ENCODE measurements at regions not wholly inside any gene's neighbourhood (a gene's known extent, or its start where the extent isn't known, plus 50 kb on each side); places are given as distances from the start of the nearest gene placed in this dataset.

DNA sequence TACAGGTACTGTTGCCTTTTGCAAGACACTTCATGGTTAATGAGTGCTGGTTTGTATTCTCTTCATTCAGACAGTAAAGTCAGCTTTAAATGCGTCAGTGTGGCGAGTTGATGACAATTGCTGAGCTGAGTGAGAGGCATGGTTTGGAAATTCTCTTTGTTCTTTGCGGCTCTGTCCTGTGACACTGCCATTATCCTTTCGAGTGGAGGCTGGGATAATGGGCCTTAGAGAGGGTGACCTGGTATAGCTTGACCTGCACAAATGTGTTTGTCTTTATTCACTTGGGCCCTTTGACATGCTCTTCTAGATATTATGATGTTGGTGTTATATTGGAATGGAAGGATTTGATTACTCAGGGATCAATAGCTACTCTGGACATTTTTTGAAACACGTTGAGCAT is 208.5 kb upstream of the FAT1 start:
- ATAC-seq (ENCODE audit: low read depth): no peak
- Mint-ChIP-seq H3K4me3 (no peak overlapping the region), H3K9me3 (ENCODE audit: insufficient read depth) (peaks cover 4% of the 10 kb centered on the region), H3K27me3 (no peaks in the 10 kb centered on the region), H3K27ac (no peak overlapping the region), H3K4me1 (no peaks in the 10 kb centered on the region)
- H3K4me3 ChIP-seq (ENCODE audit: control extremely low read depth in 1 of 5, extremely low read depth in 1 of 5, insufficient read depth in 1 of 5, low read depth in 2 of 5, low read length in 4 of 5): no peak overlapping the region
- no peaks in the 10 kb centered on the region for H3K36me3 ChIP-seq (replicated peaks in 1 of 2; ENCODE audit: control extremely low read depth in 1 of 2, control insufficient read depth in 1 of 2, extremely low read depth in 1 of 2, insufficient read depth in 2 of 2, low read length in 1 of 2)
- H3K79me2 ChIP-seq (ENCODE audit: control insufficient read depth, insufficient read depth, low read length): no peaks in the 10 kb centered on the region
- H3K4me2 ChIP-seq (replicated peaks; ENCODE audit: low read depth, low read length, poor library complexity, severe bottlenecking): no peak overlapping the region
- intact Hi-C loops (cut with micrococcal nuclease): no loop called here
- H3K27ac ChIP-seq (ENCODE audit: low read length in 2 of 2): no peak overlapping the region
- H3K9ac ChIP-seq (ENCODE audit: low read length): no peak overlapping the region
- H3K4me1 ChIP-seq (ENCODE audit: control insufficient read depth in 2 of 2, insufficient read depth in 2 of 2, low read length in 2 of 2): no peaks in the 10 kb centered on the region
- no peak overlapping the region for H2AFZ ChIP-seq (ENCODE audit: insufficient read depth, low read depth, low read length, poor library complexity, severe bottlenecking)
- DNase-seq: no peak
- CTCF ChIA-PET: no interaction called here
- peaks cover 0 to 3% (median 0%) of the 10 kb centered on the region in 3 donors for H3K9me3 ChIP-seq (ENCODE audit: control extremely low read depth in 1 of 3, control insufficient read depth in 2 of 3, insufficient read depth in 1 of 3, low read length in 2 of 3)
- TF ChIP-seq, protein P1, sequence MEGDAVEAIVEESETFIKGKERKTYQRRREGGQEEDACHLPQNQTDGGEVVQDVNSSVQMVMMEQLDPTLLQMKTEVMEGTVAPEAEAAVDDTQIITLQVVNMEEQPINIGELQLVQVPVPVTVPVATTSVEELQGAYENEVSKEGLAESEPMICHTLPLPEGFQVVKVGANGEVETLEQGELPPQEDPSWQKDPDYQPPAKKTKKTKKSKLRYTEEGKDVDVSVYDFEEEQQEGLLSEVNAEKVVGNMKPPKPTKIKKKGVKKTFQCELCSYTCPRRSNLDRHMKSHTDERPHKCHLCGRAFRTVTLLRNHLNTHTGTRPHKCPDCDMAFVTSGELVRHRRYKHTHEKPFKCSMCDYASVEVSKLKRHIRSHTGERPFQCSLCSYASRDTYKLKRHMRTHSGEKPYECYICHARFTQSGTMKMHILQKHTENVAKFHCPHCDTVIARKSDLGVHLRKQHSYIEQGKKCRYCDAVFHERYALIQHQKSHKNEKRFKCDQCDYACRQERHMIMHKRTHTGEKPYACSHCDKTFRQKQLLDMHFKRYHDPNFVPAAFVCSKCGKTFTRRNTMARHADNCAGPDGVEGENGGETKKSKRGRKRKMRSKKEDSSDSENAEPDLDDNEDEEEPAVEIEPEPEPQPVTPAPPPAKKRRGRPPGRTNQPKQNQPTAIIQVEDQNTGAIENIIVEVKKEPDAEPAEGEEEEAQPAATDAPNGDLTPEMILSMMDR (IDR thresholded peaks at IDR 0.05): no peak
- no peak for TF ChIP-seq EZH2 (IDR thresholded peaks at IDR 0.05; ENCODE audit: borderline replicate concordance, insufficient read depth, low read depth, low read length, poor library complexity, severe bottlenecking)
- no peaks in the 10 kb centered on the region for H3K27me3 ChIP-seq (replicated peaks in 1 of 4; ENCODE audit: control extremely low read depth in 1 of 4, control insufficient read depth in 3 of 4, insufficient read depth in 4 of 4, low read length in 3 of 4)
- POLR2A ChIA-PET: no interaction called here
- H4K20me1 ChIP-seq (ENCODE audit: control insufficient read depth, insufficient read depth, low read length, poor library complexity, severe bottlenecking): no peaks in the 10 kb centered on the region
- 97% methylated on average over 4 of the region's 5 CpGs for WGBS (ENCODE audit: insufficient coverage)

DNA sequence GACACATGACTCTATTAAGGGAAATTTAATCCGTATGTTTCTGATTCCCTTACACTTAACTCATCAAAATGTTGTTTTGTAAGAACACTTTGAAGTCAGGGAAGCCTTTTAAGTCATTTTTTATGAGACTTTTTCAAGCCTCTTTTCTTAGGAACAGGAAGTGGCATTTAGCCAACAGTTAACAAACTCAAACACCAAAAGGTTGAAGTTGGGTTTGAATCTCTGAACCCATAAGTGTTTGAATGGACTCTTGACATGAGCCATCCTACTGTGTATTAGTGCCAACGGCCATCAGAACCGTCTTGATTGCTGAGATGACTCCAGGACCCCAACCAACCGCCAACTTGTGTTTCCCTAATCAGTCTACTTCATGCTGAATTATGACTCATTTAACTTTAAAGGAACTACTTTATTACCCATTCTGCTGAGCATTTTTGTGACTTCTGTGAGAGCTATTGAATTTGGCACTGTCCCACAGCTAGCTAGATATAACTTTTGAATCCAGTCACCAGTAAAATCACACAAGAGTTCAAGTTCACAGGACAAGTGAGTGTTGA is 209.1 kb upstream of the FAT1 start:
- H3K4me3 Mint-ChIP-seq: no peak overlapping the region
- Histone ChIP-seq H3K79me2 (ENCODE audit: control insufficient read depth, insufficient read depth, low read length) (no peaks in the 10 kb centered on the region), H3K9me3 (ENCODE audit: control extremely low read depth in 1 of 3, control insufficient read depth in 2 of 3, insufficient read depth in 1 of 3, low read length in 2 of 3) (peaks cover 0 to 3% (median 0%) of the 10 kb centered on the region in 3 donors), H4K20me1 (ENCODE audit: control insufficient read depth, insufficient read depth, low read length, poor library complexity, severe bottlenecking) (no peaks in the 10 kb centered on the region), H3K9ac (ENCODE audit: low read length) (no peak overlapping the region), H3K4me1 (ENCODE audit: control insufficient read depth in 2 of 2, insufficient read depth in 2 of 2, low read length in 2 of 2) (no peaks in the 10 kb centered on the region), H2AFZ (ENCODE audit: insufficient read depth, low read depth, low read length, poor library complexity, severe bottlenecking) (no peak overlapping the region), H3K36me3 (replicated peaks in 1 of 2; ENCODE audit: control extremely low read depth in 1 of 2, control insufficient read depth in 1 of 2, extremely low read depth in 1 of 2, insufficient read depth in 2 of 2, low read length in 1 of 2) (no peaks in the 10 kb centered on the region), H3K27me3 (replicated peaks in 1 of 4; ENCODE audit: control extremely low read depth in 1 of 4, control insufficient read depth in 3 of 4, insufficient read depth in 4 of 4, low read length in 3 of 4) (no peaks in the 10 kb centered on the region), H3K4me3 (ENCODE audit: control extremely low read depth in 1 of 5, extremely low read depth in 1 of 5, insufficient read depth in 1 of 5, low read depth in 2 of 5, low read length in 4 of 5) (no peak overlapping the region), H3K4me2 (replicated peaks; ENCODE audit: low read depth, low read length, poor library complexity, severe bottlenecking) (no peak overlapping the region), H3K27ac (ENCODE audit: low read length in 2 of 2) (no peak overlapping the region)
- H3K27ac Mint-ChIP-seq: no peak overlapping the region
- TF ChIP-seq, protein P1 (IDR thresholded peaks at IDR 0.05): no peak
- TF ChIP-seq EZH2 (IDR thresholded peaks at IDR 0.05; ENCODE audit: borderline replicate concordance, insufficient read depth, low read depth, low read length, poor library complexity, severe bottlenecking): no peak
- no peaks in the 10 kb centered on the region for H3K4me1 Mint-ChIP-seq
- WGBS (ENCODE audit: insufficient coverage): no CpG with 5 or more reads among the region's 4 CpGs
- DNase-seq: no peak
- POLR2A ChIA-PET: no interaction called here
- intact Hi-C loops (cut with micrococcal nuclease): no loop called here
- CTCF ChIA-PET: no interaction called here
- no peak for ATAC-seq (ENCODE audit: low read depth)
- H3K27me3 Mint-ChIP-seq: no peaks in the 10 kb centered on the region
- peaks cover 4% of the 10 kb centered on the region for H3K9me3 Mint-ChIP-seq (ENCODE audit: insufficient read depth)

Measured in B cell (primary cell).